Osteoblast (primary cell): ENCODE measurements at regions not wholly inside any gene's neighbourhood (a gene's known extent, or its start where the extent isn't known, plus 50 kb on each side); places are given as distances from the start of the nearest gene placed in this dataset.

Source experiments
- DNase-seq: peaks from one replicate; pipeline ENCODE4 v3.0.0; 2011; ENCODE audit warnings: low spot score, mixed read lengths; ENCODE audit not compliant: insufficient read length; ENCODE audit errors: missing footprints
- H2AFZ ChIP-seq: 2 replicates; pipeline ENCODE4 v1.6.0; 2011; ENCODE audit warnings: mild to moderate bottlenecking, low read length
- H3K27ac ChIP-seq: 2 replicates; pipeline ENCODE4 v1.5.1; 2011; ENCODE audit warnings: mild to moderate bottlenecking, low read depth, low read length, moderate library complexity
- H3K27me3 ChIP-seq: 2 replicates; pipeline ENCODE4 v1.6.0; 2012; ENCODE audit warnings: mild to moderate bottlenecking, control low read depth, inconsistent platforms, low read length, moderate library complexity; ENCODE audit not compliant: insufficient read depth
- H3K36me3 ChIP-seq: 2 replicates; pipeline ENCODE4 v1.5.1; 2011; ENCODE audit warnings: mild to moderate bottlenecking, low read length, control low read depth, moderate library complexity; ENCODE audit not compliant: insufficient read depth
- H3K4me1 ChIP-seq: 2 replicates; pipeline ENCODE4 v1.5.1; 2011; ENCODE audit warnings: mild to moderate bottlenecking, low read length, control low read depth, moderate library complexity; ENCODE audit not compliant: insufficient read depth
- H3K4me2 ChIP-seq: 2 replicates; pipeline ENCODE4 v1.6.0; 2011; ENCODE audit warnings: mild to moderate bottlenecking, low read length; ENCODE audit not compliant: insufficient read depth
- H3K4me3 ChIP-seq: fragments of 200-600 bp; sonication (generic); 3 replicates; pipeline ENCODE4 v1.5.1; 2012; ENCODE audit warnings: mild to moderate bottlenecking, low read length, inconsistent platforms; ENCODE audit not compliant: insufficient read depth
- H3K79me2 ChIP-seq: 2 replicates; pipeline ENCODE4 v1.6.0; 2012; ENCODE audit warnings: mild to moderate bottlenecking, low read length, control low read depth, inconsistent platforms; ENCODE audit not compliant: insufficient read depth
- H3K9me3 ChIP-seq: 2 replicates; pipeline ENCODE4 v1.5.1; 2011; ENCODE audit warnings: low read depth, low read length, control low read depth
- H4K20me1 ChIP-seq: 2 replicates; pipeline ENCODE4 v1.6.0; 2012; ENCODE audit warnings: mild to moderate bottlenecking, low read length, control low read depth; ENCODE audit not compliant: insufficient read depth
- CTCF ChIP-seq: IDR thresholded peaks from 2 replicates; pipeline ENCODE4 v1.5.1; 2011; ENCODE audit warnings: mild to moderate bottlenecking, low read depth, low read length, moderate library complexity; ENCODE audit errors: extremely low read depth

DNA sequence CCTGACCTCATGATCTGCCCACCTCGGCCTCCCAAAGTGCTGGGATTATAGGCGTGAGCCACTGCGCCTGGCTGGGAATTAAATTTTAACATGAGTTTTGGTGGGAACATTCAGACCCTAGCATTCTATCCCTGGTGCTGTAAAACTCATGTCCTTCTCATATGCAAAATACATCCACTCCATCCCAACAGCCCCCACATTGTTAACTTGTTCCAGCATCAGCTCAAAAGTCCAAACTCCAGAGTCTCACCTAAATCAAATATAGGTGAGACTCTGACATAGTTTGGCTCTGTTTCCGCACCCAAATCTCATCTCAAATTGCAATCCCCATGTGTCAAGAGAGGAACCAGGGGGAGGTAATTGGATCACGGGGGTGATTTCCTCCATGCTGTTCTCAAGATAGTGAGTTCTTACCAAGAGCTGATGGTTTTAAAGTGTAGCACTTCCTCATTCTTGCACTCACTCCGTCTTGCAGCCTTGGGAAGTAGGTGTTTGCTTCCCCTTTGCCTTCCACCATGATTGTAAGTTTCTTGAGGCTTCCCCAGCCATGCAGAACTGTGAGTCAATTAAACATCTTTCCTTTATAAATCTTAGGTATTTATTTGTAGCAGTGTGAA is 96.2 kb upstream of the PLCL2 start:
- Histone ChIP-seq H3K79me2 (no peaks in the 10 kb centered on the region), H3K4me2 (no peak overlapping the region), H3K4me3 (no peak overlapping the region), H3K36me3 (no peaks in the 10 kb centered on the region), H3K27me3 (no peaks in the 10 kb centered on the region), H3K27ac (no peak overlapping the region), H4K20me1 (no peaks in the 10 kb centered on the region), H3K4me1 (no peaks in the 10 kb centered on the region), H2AFZ (no peak overlapping the region), H3K9me3 (no peaks in the 10 kb centered on the region)
- no peak for TF ChIP-seq CTCF
- DNase-seq: no peak

- no peak for DNase-seq
- no peak overlapping the region for H2AFZ ChIP-seq
- no peaks in the 10 kb centered on the region for H4K20me1 ChIP-seq
- no peaks in the 10 kb centered on the region for H3K27me3 ChIP-seq
- no peaks in the 10 kb centered on the region for H3K4me1 ChIP-seq
- H3K36me3 ChIP-seq: no peaks in the 10 kb centered on the region
- no peak for TF ChIP-seq CTCF
- H3K27ac ChIP-seq: no peak overlapping the region
- no peak overlapping the region for H3K4me3 ChIP-seq
- no peak overlapping the region for H3K4me2 ChIP-seq
- H3K79me2 ChIP-seq: no peaks in the 10 kb centered on the region
- no peaks in the 10 kb centered on the region for H3K9me3 ChIP-seq
Measured at GRCh38 chr3:16789344-16790120, 95.2 kb upstream of the PLCL2 start.

GRCh38 chr3:16790432-16791400 is 94.0 kb upstream of the PLCL2 start:
- DNase-seq: no peak
- Histone ChIP-seq H3K27ac (no peak overlapping the region), H4K20me1 (no peaks in the 10 kb centered on the region), H3K27me3 (no peaks in the 10 kb centered on the region), H3K79me2 (no peaks in the 10 kb centered on the region), H3K36me3 (no peaks in the 10 kb centered on the region), H3K4me3 (no peak overlapping the region), H3K9me3 (no peaks in the 10 kb centered on the region), H2AFZ (no peak overlapping the region), H3K4me2 (no peak overlapping the region), H3K4me1 (no peaks in the 10 kb centered on the region)
- no peak for TF ChIP-seq CTCF
